ENCODE measurements at regions not wholly inside any gene's neighbourhood (a gene's known extent, or its start where the extent isn't known, plus 50 kb on each side); places are given as distances from the start of the nearest gene placed in this dataset.
"Not testable (repeated sequence)": the region's sequence is repeated elsewhere in the genome, so short reads cannot be mapped to it uniquely, and the experiment has no call there.

GRCh38 chr1:161454865-161455707 is 50.2 kb upstream of the FCGR2A start:
- not testable (repeated sequence) for DNase-seq

GRCh38 chr1:161453950-161454864 is 51.0 kb upstream of the FCGR2A start:
- not testable (repeated sequence) for DNase-seq

- not testable (repeated sequence) for DNase-seq
Measured at GRCh38 chr1:161451698-161452348, 53.4 kb upstream of the FCGR2A start.

GRCh38 chr1:161447760-161448332 is 57.4 kb upstream of the FCGR2A start:
- DNase-seq: not testable (repeated sequence)

GRCh38 chr1:161447040-161447759 is 58.1 kb upstream of the FCGR2A start:
- not testable (repeated sequence) for DNase-seq

GRCh38 chr1:161444725-161445124 is 60.5 kb upstream of the FCGR2A start:
- not testable (repeated sequence) for DNase-seq

GRCh38 chr1:161444255-161444654 is 61.0 kb upstream of the FCGR2A start:
- DNase-seq: not testable (repeated sequence)

GRCh38 chr1:161440312-161440894 is 64.9 kb upstream of the FCGR2A start:
- DNase-seq: peak; percentile 55 to 62

- DNase-seq: peak; percentile 32 to 37
Measured at GRCh38 chr1:161439280-161440232, 65.7 kb upstream of the FCGR2A start.

GRCh38 chr1:161433191-161433590 is 65.5 kb upstream of the CFAP126 start:
- DNase-seq: not testable (repeated sequence)

GRCh38 chr1:161432091-161432490 is 64.4 kb upstream of the CFAP126 start:
- DNase-seq: no peak

- DNase-seq: no peak
Measured at GRCh38 chr1:161427733-161428516, 60.2 kb upstream of the CFAP126 start.

GRCh38 chr1:161422914-161423313 is 55.2 kb upstream of the CFAP126 start:
- not testable (repeated sequence) for DNase-seq

- no peak for DNase-seq
Measured at GRCh38 chr1:161421456-161421855, 53.8 kb upstream of the CFAP126 start.

GRCh38 chr1:161420763-161421455 is 53.2 kb upstream of the CFAP126 start:
- no peak for DNase-seq

- DNase-seq: not testable (repeated sequence)
Measured at GRCh38 chr1:161417536-161417935, 49.9 kb upstream of the CFAP126 start.

Measured in right lung (tissue), 2 donors.